SU-DHL-6 (cell line): ENCODE measurements at regions not wholly inside any gene's neighbourhood (a gene's known extent, or its start where the extent isn't known, plus 50 kb on each side); places are given as distances from the start of the nearest gene placed in this dataset.

Source experiments
- H2AFZ ChIP-seq: fragments of 200-600 bp; sonication (generic); 2 replicates; pipeline ENCODE4 v1.6.1; 2014; ENCODE audit warnings: low read depth, mild to moderate bottlenecking, moderate library complexity, mixed read lengths, antibody characterized with exemption, low read length; ENCODE audit not compliant: severe bottlenecking
- H3F3A ChIP-seq: fragments of 200-600 bp; shearing (Covaris generic); 2 replicates; pipeline ENCODE4 v1.6.0; 2016; ENCODE audit warnings: antibody characterized with exemption, mild to moderate bottlenecking; ENCODE audit not compliant: insufficient read depth
- H3K27ac ChIP-seq: fragments of 200-600 bp; sonication (generic); 2 replicates; pipeline ENCODE4 v1.5.1; 2016; ENCODE audit warnings: low read depth, mild to moderate bottlenecking, low read length, moderate library complexity, mixed read lengths
- H3K27me3 ChIP-seq: fragments of 200-600 bp; sonication (generic), shearing (Covaris generic); 2 replicates; pipeline ENCODE4 v1.6.0; 2014; ENCODE audit warnings: mild to moderate bottlenecking, low read length
- H3K36me3 ChIP-seq: fragments of 200-600 bp; sonication (generic); 2 replicates; pipeline ENCODE4 v1.6.1; 2014; ENCODE audit warnings: mild to moderate bottlenecking, low read length, mixed read lengths
- H3K4me2 ChIP-seq: fragments of 300-600, 200-600 bp; shearing (Covaris generic), sonication (generic); 2 replicates; pipeline ENCODE4 v1.6.0; 2014; ENCODE audit warnings: low read length, low read depth, mild to moderate bottlenecking; ENCODE audit not compliant: poor library complexity, severe bottlenecking
- H3K4me3 ChIP-seq: fragments of 200-600 bp; sonication (generic); 2 replicates; pipeline ENCODE4 v1.5.1; 2014; ENCODE audit warnings: antibody characterized with exemption, low read length, mild to moderate bottlenecking, mixed read lengths; ENCODE audit not compliant: insufficient read depth, poor library complexity, severe bottlenecking
- H3K79me2 ChIP-seq: fragments of 200-600 bp; sonication (generic); 2 replicates; pipeline ENCODE4 v1.6.1; 2014; ENCODE audit warnings: mild to moderate bottlenecking, low read length, moderate library complexity; ENCODE audit not compliant: insufficient read depth
- H3K9ac ChIP-seq: fragments of 200-600 bp; sonication (generic); 2 replicates; pipeline ENCODE4 v1.7.0; 2014; ENCODE audit warnings: mild to moderate bottlenecking, low read length
- H3K9me2 ChIP-seq: fragments of 200-600 bp; sonication (generic); replicated peaks from 2 replicates; pipeline ENCODE4 v1.6.1; 2014; ENCODE audit warnings: low read length; ENCODE audit not compliant: insufficient read depth
- H3K9me3 ChIP-seq: fragments of 200-600 bp; sonication (generic); 2 replicates; pipeline ENCODE4 v1.6.1; 2014; ENCODE audit warnings: low read length, mixed read lengths; ENCODE audit not compliant: insufficient read depth
- H4K20me1 ChIP-seq: fragments of 200-600 bp; sonication (generic); 2 replicates; pipeline ENCODE4 v1.6.1; 2014; ENCODE audit warnings: low read depth, mild to moderate bottlenecking, antibody characterized with exemption, low read length, moderate library complexity, mixed read lengths
- CTCF ChIP-seq: fragments of 200-600 bp; sonication (generic); IDR thresholded peaks from one replicate; pipeline ENCODE4 v1.5.1; 2017; ENCODE audit warnings: antibody characterized with exemption, mild to moderate bottlenecking, low read length, moderate library complexity; ENCODE audit not compliant: insufficient read depth, poor library complexity, severe bottlenecking
- EZH2phosphoT487 ChIP-seq: fragments of 200-600 bp; sonication (generic), shearing (Covaris generic); conservative IDR thresholded peaks from 2 replicates; pipeline ENCODE4 v1.6.1; 2018; ENCODE audit warnings: mild to moderate bottlenecking, antibody characterized with exemption, low read length, moderate library complexity, mixed read lengths

DNA sequence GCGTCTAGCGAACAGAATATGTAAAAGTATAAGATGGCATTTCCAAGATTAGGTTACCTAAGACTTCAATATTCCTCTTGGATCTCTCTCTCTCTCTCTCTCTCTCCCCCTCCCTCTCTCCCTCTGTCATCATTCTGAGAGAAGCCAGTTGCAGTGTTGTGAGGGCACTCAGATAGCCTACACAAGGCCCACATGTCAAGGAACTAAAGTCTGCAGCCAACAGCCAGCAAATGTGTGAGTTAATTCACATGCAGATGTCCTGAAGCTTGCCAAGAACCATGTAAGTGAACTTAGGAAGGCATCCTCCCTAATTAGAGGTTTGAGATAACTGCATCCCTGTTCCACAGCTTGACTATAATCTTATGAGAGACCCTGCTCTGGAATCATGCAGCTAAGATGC, 822.9 kb upstream of the PRR20A start:
- Histone ChIP-seq H3K9me2 (no peaks in the 10 kb centered on the region), H3K9ac (no peak overlapping the region), H3K36me3 (no peaks in the 10 kb centered on the region), H3K4me3 (no peak overlapping the region), H3K4me2 (no peak overlapping the region), H3K27ac (no peak overlapping the region), H3K79me2 (no peaks in the 10 kb centered on the region), H3F3A (no peaks in the 10 kb centered on the region), H2AFZ (no peak overlapping the region), H4K20me1 (no peaks in the 10 kb centered on the region), H3K9me3 (no peaks in the 10 kb centered on the region), H3K27me3 (no peaks in the 10 kb centered on the region)
- TF ChIP-seq CTCF: no peak
- no peak for TF ChIP-seq EZH2phosphoT487

DNA sequence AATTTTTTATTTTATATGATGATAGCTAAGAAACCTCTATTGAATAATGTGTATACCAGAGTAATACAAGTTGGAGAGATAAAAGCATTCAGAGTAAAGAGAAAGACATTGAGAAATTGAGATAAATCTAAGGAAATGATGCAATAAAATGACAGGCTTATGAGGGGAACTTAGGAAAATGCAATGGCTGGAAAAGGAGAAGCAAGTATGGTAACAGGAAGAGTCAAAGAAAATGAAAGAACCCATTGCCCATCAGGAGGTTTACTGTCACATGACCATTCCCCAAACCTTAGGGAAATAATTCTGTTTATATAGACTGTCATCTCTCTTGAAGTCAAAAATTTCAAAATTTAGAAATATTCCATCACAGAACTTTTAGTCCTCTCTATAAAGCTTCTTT, 808.0 kb upstream of the PRR20A start:
- no peak for TF ChIP-seq EZH2phosphoT487
- no peak for TF ChIP-seq CTCF
- Histone ChIP-seq H3K9me3 (no peaks in the 10 kb centered on the region; the same call in 1 of the 2 replicates), H3K27ac (no peak overlapping the region), H3K36me3 (no peaks in the 10 kb centered on the region), H3F3A (no peaks in the 10 kb centered on the region), H4K20me1 (no peaks in the 10 kb centered on the region), H3K9ac (no peak overlapping the region), H3K4me2 (no peak overlapping the region), H3K4me3 (no peak overlapping the region), H3K27me3 (no peaks in the 10 kb centered on the region), H3K79me2 (no peaks in the 10 kb centered on the region), H3K9me2 (no peaks in the 10 kb centered on the region), H2AFZ (no peak overlapping the region)

DNA sequence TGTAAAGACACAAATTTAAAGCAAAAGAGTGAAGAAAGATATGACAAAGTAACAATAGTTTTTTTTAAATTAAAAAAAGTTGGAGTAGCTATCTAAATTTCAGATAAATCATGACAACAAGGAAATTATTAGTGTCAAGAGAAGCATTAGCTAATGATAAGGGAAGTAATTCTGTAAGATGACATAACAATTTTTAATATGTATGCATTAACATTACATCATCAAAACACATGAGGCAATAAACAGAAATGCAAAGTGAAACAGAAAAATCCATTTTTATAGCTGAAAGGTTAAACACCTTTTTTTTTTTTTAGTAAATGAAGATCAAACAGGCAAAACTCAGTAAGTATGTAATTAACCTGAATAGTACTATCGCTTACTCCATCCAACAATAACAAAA, 804.9 kb upstream of the PRR20A start:
- Histone ChIP-seq H3K4me2 (no peak overlapping the region), H3K9me3 (peaks cover 3% of the 10 kb centered on the region; the same call in 1 of the 2 replicates), H3K36me3 (no peaks in the 10 kb centered on the region), H3K27ac (no peak overlapping the region), H3K4me3 (no peak overlapping the region), H4K20me1 (no peaks in the 10 kb centered on the region), H3K27me3 (no peaks in the 10 kb centered on the region), H3K79me2 (no peaks in the 10 kb centered on the region), H3F3A (no peaks in the 10 kb centered on the region), H3K9ac (no peak overlapping the region), H3K9me2 (no peaks in the 10 kb centered on the region), H2AFZ (no peak overlapping the region)
- no peak for TF ChIP-seq EZH2phosphoT487
- TF ChIP-seq CTCF: no peak
